ENCODE measurements at regions not wholly inside any gene's neighbourhood (a gene's known extent, or its start where the extent isn't known, plus 50 kb on each side); places are given as distances from the start of the nearest gene placed in this dataset.
"Not testable (repeated sequence)": the region's sequence is repeated elsewhere in the genome, so short reads cannot be mapped to it uniquely, and the experiment has no call there.

- no peak for DNase-seq (ENCODE audit: low spot score in 2 of 2, unreplicated experiment in 2 of 2)
- H3K36me3 Mint-ChIP-seq, result no peaks in the 10 kb centered on the region
- H3K4me3 Mint-ChIP-seq, result no peak overlapping the region
- TF ChIP-seq CTCF (IDR thresholded peaks at IDR 0.05; ENCODE audit: unreplicated experiment), result no peak
- peaks cover 25% of the 10 kb centered on the region for H3K27me3 Mint-ChIP-seq (ENCODE audit: low read depth)
- no peaks in the 10 kb centered on the region for H3K4me1 Mint-ChIP-seq
- H3K9me3 Mint-ChIP-seq, result no peaks in the 10 kb centered on the region
- H3K27ac Mint-ChIP-seq, result no peak overlapping the region
Measured at GRCh38 chr15:62249501-62249900, 84.4 kb upstream of the C2CD4B start.

- no peaks in the 10 kb centered on the region for H3K9me3 Mint-ChIP-seq
- no peak overlapping the region for H3K27ac Mint-ChIP-seq
- no peaks in the 10 kb centered on the region for H3K36me3 Mint-ChIP-seq
- peaks cover 29% of the 10 kb centered on the region for H3K27me3 Mint-ChIP-seq (ENCODE audit: low read depth)
- H3K4me1 Mint-ChIP-seq, result no peaks in the 10 kb centered on the region
- no peak overlapping the region for H3K4me3 Mint-ChIP-seq
- no peak for TF ChIP-seq CTCF (IDR thresholded peaks at IDR 0.05; ENCODE audit: unreplicated experiment)
- DNase-seq (ENCODE audit: low spot score in 2 of 2, unreplicated experiment in 2 of 2), result no peak
Measured at GRCh38 chr15:62250186-62250585, 85.1 kb upstream of the C2CD4B start.

GRCh38 chr15:62250978-62251377, 85.9 kb upstream of the C2CD4B start:
- H3K9me3 Mint-ChIP-seq, result no peaks in the 10 kb centered on the region
- peaks cover 30% of the 10 kb centered on the region for H3K27me3 Mint-ChIP-seq (ENCODE audit: low read depth)
- H3K4me1 Mint-ChIP-seq, result no peaks in the 10 kb centered on the region
- no peaks in the 10 kb centered on the region for H3K36me3 Mint-ChIP-seq
- no peak overlapping the region for H3K4me3 Mint-ChIP-seq
- no peak for TF ChIP-seq CTCF (IDR thresholded peaks at IDR 0.05; ENCODE audit: unreplicated experiment)
- H3K27ac Mint-ChIP-seq, result no peak overlapping the region
- no peak for DNase-seq (ENCODE audit: low spot score in 2 of 2, unreplicated experiment in 2 of 2)

GRCh38 chr15:62253294-62253693, 88.2 kb upstream of the C2CD4B start:
- no peak for DNase-seq (ENCODE audit: low spot score in 2 of 2, unreplicated experiment in 2 of 2)
- Mint-ChIP-seq H3K4me3 (no peak overlapping the region), H3K9me3 (peaks cover 4% of the 10 kb centered on the region), H3K36me3 (no peaks in the 10 kb centered on the region), H3K4me1 (no peaks in the 10 kb centered on the region), H3K27ac (no peak overlapping the region), H3K27me3 (ENCODE audit: low read depth) (peaks cover 15% of the 10 kb centered on the region)
- TF ChIP-seq CTCF (IDR thresholded peaks at IDR 0.05; ENCODE audit: unreplicated experiment), result no peak

GRCh38 chr15:62254137-62254934, 89.3 kb upstream of the C2CD4B start:
- no peaks in the 10 kb centered on the region for H3K4me1 Mint-ChIP-seq
- no peaks in the 10 kb centered on the region for H3K36me3 Mint-ChIP-seq
- peak; percentile 88 for TF ChIP-seq CTCF (IDR thresholded peaks at IDR 0.05; ENCODE audit: unreplicated experiment)
- no peak overlapping the region for H3K27ac Mint-ChIP-seq
- no peak overlapping the region for H3K4me3 Mint-ChIP-seq
- peaks cover 11% of the 10 kb centered on the region for H3K9me3 Mint-ChIP-seq
- DNase-seq (ENCODE audit: low spot score in 2 of 2, unreplicated experiment in 2 of 2), result peak; percentile 67 to 81
- peaks cover 14% of the 10 kb centered on the region for H3K27me3 Mint-ChIP-seq (ENCODE audit: low read depth)

- peaks cover 12% of the 10 kb centered on the region for H3K27me3 Mint-ChIP-seq (ENCODE audit: low read depth)
- not testable (repeated sequence) for H3K4me3 Mint-ChIP-seq; DNase-seq (ENCODE audit: low spot score in 2 of 2, unreplicated experiment in 2 of 2); H3K27ac Mint-ChIP-seq; H3K4me1 Mint-ChIP-seq; H3K36me3 Mint-ChIP-seq
- peaks cover 20% of the 10 kb centered on the region for H3K9me3 Mint-ChIP-seq
Measured at GRCh38 chr15:62256430-62256829, 91.3 kb upstream of the C2CD4B start.
